ENCODE measurements at regions not wholly inside any gene's neighbourhood (a gene's known extent, or its start where the extent isn't known, plus 50 kb on each side); places are given as distances from the start of the nearest gene placed in this dataset.

- H3K27me3 ChIP-seq (ENCODE audit: control insufficient read depth, insufficient read depth, low read length) = no peaks in the 10 kb centered on the region
- no peaks in the 10 kb centered on the region for H3K36me3 ChIP-seq (ENCODE audit: control insufficient read depth, insufficient read depth, low read length)
- DNase-seq (ENCODE audit: low read depth) (no peak), FAIRE-seq (no peak)
- no peak overlapping the region for H3K4me3 ChIP-seq (ENCODE audit: low read depth, low read length)
- no peak for TF ChIP-seq CTCF (IDR thresholded peaks at IDR 0.05; ENCODE audit: insufficient read depth, low read length, severe bottlenecking)
Observed at GRCh38 chr3:144665567-144666053, 694.0 kb downstream of the DIPK2A start.

GRCh38 chr3:144670571-144670970 lies 698.9 kb downstream of the DIPK2A start:
- Histone ChIP-seq H3K36me3 (ENCODE audit: control insufficient read depth, insufficient read depth, low read length) (no peaks in the 10 kb centered on the region), H3K4me3 (ENCODE audit: low read depth, low read length) (no peak overlapping the region), H3K27me3 (ENCODE audit: control insufficient read depth, insufficient read depth, low read length) (no peaks in the 10 kb centered on the region)
- FAIRE-seq (no peak), DNase-seq (ENCODE audit: low read depth) (no peak)
- TF ChIP-seq CTCF (IDR thresholded peaks at IDR 0.05; ENCODE audit: insufficient read depth, low read length, severe bottlenecking) = no peak

GRCh38 chr3:144677103-144677502 lies 705.5 kb downstream of the DIPK2A start:
- FAIRE-seq = no peak
- Histone ChIP-seq H3K36me3 (ENCODE audit: control insufficient read depth, insufficient read depth, low read length) (no peaks in the 10 kb centered on the region), H3K4me3 (ENCODE audit: low read depth, low read length) (no peak overlapping the region), H3K27me3 (ENCODE audit: control insufficient read depth, insufficient read depth, low read length) (no peaks in the 10 kb centered on the region)
- no peak for DNase-seq (ENCODE audit: low read depth)
- TF ChIP-seq CTCF (IDR thresholded peaks at IDR 0.05; ENCODE audit: insufficient read depth, low read length, severe bottlenecking) = no peak

GRCh38 chr3:144683065-144683464 lies 711.4 kb downstream of the DIPK2A start:
- no peaks in the 10 kb centered on the region for H3K36me3 ChIP-seq (ENCODE audit: control insufficient read depth, insufficient read depth, low read length)
- no peak for TF ChIP-seq CTCF (IDR thresholded peaks at IDR 0.05; ENCODE audit: insufficient read depth, low read length, severe bottlenecking)
- no peak for FAIRE-seq
- H3K27me3 ChIP-seq (ENCODE audit: control insufficient read depth, insufficient read depth, low read length) = no peaks in the 10 kb centered on the region
- H3K4me3 ChIP-seq (ENCODE audit: low read depth, low read length) = no peak overlapping the region
- no peak for DNase-seq (ENCODE audit: low read depth)

GRCh38 chr3:144687862-144688261 lies 716.2 kb downstream of the DIPK2A start:
- no peak for TF ChIP-seq CTCF (IDR thresholded peaks at IDR 0.05; ENCODE audit: insufficient read depth, low read length, severe bottlenecking)
- no peak for FAIRE-seq
- no peak for DNase-seq (ENCODE audit: low read depth)
- Histone ChIP-seq H3K36me3 (ENCODE audit: control insufficient read depth, insufficient read depth, low read length) (no peaks in the 10 kb centered on the region), H3K27me3 (ENCODE audit: control insufficient read depth, insufficient read depth, low read length) (no peaks in the 10 kb centered on the region), H3K4me3 (ENCODE audit: low read depth, low read length) (no peak overlapping the region)

- FAIRE-seq (no peak), DNase-seq (ENCODE audit: low read depth) (no peak)
- H3K36me3 ChIP-seq (ENCODE audit: control insufficient read depth, insufficient read depth, low read length) = no peaks in the 10 kb centered on the region
- H3K27me3 ChIP-seq (ENCODE audit: control insufficient read depth, insufficient read depth, low read length) = no peaks in the 10 kb centered on the region
- TF ChIP-seq CTCF (IDR thresholded peaks at IDR 0.05; ENCODE audit: insufficient read depth, low read length, severe bottlenecking) = no peak
- no peak overlapping the region for H3K4me3 ChIP-seq (ENCODE audit: low read depth, low read length)
Observed at GRCh38 chr3:144692488-144692887, 720.9 kb downstream of the DIPK2A start.
